KG1 (cell line): ENCODE measurements at regions not wholly inside any gene's neighbourhood (a gene's known extent, or its start where the extent isn't known, plus 50 kb on each side); places are given as distances from the start of the nearest gene placed in this dataset.

ENCODE experiments used
- DNase-seq: peaks from one replicate; lab custom pipeline; 2025; lab: John Stamatoyannopoulos, UW

DNA sequence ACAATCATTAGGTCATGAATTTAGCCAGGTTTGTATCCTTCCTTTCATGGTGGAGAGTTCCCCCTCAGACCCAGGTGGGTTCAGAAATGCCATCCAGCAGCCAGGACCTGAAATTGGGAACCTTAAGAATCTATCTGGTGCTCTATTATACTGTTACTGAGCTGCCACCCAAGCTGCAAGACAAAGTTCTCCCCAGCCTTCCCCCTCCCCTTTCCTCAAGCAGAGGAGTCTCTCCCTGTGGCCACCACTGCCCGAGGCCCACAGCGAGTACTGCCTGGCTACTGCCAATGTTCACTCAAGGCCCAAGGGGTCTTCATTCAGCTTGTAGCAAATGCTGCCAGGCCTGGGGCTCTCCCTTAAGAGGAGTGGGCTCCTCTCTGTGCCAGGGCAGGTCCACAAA lies 133.8 kb downstream of the TMEM38B start:
- no peak for DNase-seq

DNA sequence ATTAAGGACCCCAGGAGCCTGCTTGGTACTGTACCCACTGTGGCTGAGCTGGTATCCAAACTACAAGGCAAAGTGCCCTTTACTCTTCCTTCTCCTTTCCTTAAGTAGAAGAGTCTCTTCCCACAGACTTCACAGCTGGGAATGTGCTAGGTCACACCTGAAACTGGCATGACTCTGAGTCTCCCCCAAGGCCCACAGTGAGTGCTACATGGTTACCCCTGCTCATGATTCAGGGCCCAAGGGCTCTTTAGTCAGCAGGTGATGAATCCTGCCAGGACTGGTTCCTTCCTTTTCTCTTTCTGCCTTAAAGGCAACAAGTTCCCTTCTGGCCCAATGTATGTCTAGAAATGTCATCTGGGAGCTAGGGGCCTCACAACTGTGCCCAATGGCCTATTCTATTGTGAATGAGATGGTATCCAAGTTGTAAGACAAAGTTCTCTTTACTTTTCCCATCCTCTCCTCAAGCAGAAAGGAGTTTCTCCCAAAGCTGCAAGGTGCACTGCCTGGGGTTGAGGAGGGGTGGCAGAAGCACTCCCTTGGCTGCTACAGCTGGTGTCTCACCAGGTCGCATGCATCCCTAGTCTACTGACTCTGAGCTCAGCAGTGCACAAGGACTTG lies 134.4 kb downstream of the TMEM38B start:
- no peak for DNase-seq

DNA sequence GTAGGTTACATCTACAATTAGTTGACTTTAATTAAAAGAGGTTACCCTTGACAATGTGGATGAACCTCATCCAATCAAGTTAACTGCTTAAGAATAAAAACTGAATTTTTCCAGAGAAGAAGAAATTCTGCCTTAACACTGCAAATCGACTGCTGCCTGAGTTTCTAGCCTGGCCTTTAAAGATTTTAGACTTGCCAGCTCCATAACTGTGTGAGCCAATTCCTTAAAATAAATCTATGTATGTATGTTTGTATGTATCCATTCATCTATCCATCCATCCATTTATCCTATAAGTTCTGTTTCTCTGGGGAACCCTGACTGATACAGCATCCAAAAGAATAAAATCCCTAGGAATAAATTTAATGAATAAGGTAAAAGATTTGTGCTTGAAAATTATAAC lies 136.1 kb downstream of the TMEM38B start:
- no peak for DNase-seq

DNA sequence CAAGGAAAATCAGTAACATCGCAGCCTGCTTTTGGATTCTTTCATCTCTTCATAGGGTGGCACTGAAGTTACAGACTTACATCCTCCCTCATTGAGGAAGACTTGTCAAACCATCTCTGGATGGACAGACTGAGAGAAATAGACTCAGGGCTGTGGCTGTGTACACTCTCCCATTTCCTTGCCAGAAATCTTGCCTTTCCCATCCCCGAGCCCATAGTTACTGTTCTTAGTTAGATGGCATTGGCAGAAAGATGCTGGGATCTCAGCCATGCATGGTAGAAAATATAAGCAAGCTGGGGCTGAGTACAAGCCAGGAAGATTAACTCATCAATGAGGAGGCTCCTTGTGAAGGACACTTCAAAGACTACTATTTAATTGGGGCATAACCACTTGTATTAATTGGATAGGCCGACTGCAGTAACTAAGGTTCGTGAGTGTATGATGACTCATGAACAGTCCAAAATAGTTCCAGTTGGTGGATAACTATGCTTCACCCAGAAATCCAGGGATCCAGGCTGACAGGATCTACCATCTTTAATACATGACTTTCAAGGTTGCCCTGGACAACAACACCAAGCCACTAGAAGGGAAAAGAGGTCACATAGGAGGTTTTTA lies 137.9 kb downstream of the TMEM38B start:
- no peak for DNase-seq

DNA sequence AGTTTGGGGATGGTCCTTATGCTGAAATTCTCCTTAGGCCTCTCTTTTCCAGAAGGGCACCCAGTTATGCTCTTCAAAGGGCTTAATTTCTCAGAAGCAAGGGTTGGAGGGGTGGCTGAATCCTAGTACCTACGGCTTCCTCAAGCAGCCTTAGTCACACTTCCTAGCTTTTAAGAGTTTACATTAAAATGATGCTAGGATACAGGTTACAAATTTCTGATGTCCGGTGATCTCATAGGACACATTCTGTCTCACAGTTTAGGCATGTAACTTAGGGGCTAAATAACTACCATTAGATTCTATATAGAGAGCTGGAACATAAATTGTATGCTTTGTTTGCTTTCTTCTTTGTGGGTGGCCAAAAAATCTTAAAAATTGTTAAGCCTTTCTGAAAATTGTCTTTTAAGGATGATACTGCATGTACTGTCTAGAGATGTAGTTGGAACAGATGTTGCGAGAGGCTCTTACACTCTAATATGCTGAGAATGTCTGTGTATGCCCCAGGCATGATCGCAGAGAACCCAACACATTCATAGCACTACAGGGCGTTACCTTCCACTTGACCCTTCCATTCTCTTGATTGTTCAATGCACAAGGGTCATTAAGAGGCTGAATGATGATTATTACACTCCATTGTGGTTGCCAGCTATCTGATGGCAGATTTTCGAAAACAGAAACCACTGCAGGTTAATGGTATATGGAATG lies 139.1 kb downstream of the TMEM38B start:
- DNase-seq = no peak

GRCh38 chr9:105834404-105834803 lies 140.1 kb downstream of the TMEM38B start:
- DNase-seq = no peak

- no peak for DNase-seq
Observed at GRCh38 chr9:105835721-105836120, 141.4 kb downstream of the TMEM38B start.

DNA sequence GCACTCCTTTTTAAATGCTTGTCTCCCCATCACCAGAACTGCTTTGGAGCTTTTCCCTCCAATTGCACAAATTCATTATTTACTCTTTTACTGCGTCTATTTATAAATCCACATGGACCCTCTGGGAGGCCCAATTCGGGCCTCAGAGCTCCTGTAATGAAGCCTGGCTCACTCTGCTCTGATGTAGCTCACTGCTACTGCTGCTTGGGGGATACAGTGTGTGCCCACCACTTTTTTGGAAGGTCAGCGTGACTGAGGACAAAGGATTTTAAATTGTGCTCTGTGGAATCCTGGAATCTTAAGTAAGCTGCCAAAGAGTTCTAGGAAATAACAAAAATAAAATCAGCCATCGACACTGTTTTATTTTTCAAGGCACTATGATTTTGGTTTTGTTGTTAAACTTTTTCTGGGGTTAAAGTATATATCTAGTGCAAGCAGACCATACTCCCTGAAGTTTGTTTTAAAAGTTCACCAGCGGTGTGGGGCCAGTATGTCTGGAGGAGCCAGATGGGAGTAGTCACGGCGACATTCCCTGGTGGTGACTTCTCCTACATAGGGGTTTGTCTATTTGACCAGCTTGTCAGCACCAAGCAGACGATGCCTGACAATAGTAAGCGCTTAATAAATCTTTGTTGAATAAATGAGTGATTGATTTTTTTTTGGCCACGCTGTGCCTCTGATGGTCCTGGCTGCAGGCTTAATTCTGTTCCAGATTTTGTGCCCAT lies 142.8 kb downstream of the TMEM38B start:
- no peak for DNase-seq

- no peak for DNase-seq
Observed at GRCh38 chr9:105841562-105841961, 147.2 kb downstream of the TMEM38B start.

DNA sequence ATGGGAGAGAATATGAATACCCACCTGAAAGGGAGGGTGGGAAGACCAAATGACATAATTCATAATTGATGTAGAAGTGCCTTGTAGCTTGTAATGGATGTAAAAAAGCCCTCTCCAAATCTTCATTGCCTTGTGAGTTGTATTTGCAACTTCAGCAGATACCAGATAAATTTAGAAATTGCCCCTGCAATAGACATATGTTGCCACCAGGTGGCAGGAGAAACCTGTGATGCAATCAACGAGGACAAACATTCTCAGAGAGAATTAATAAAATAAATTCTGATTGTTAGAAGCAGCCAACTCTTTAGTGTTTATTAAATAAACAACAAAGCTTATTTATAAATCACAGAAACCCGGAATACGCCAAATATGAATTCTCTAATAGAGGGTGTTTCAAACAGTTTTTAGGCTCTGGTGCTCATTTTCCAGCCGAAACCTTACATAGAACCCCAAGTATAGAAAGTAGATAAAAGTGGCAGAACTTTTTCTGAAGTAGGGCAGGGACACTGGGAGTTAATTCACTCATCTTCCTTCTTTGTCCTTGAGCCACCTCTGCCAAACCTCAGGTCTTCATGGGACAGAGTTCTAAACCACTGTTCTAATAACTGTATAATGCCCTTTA lies 147.8 kb downstream of the TMEM38B start:
- peak; percentile 11 for DNase-seq

- DNase-seq = no peak
Observed at GRCh38 chr9:105846825-105847224, 152.5 kb downstream of the TMEM38B start.

DNA sequence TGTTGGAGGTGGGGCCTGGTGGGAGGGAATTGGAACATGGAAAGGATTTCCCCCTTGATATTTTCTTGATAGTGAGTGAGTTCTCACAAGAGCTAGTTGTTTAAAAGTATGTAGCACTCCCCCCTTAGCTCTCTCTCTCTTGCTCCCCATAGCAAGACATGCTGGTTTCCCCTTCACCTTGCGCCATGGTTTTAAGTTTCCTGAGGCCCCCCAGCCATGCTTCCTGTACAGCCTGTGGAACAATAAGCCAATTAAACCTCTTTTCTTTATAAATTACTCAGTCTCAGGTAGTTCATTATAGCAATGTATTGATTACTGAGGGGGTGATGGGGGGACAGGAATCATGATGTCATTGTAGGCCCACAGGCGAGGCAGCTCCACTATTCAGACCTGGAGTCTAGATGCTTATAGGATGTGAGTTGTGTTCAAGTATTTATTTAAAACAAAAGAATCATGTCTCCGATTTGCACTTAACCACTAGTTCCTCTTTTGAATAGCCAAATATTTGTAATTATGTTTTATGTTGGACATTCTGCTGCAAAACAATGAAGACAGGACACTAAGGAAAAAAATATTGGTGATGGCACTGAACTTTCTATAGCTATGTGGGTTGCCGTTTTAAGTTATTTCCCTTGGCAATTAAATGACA lies 156.6 kb downstream of the TMEM38B start:
- peak; percentile 48 for DNase-seq

DNA sequence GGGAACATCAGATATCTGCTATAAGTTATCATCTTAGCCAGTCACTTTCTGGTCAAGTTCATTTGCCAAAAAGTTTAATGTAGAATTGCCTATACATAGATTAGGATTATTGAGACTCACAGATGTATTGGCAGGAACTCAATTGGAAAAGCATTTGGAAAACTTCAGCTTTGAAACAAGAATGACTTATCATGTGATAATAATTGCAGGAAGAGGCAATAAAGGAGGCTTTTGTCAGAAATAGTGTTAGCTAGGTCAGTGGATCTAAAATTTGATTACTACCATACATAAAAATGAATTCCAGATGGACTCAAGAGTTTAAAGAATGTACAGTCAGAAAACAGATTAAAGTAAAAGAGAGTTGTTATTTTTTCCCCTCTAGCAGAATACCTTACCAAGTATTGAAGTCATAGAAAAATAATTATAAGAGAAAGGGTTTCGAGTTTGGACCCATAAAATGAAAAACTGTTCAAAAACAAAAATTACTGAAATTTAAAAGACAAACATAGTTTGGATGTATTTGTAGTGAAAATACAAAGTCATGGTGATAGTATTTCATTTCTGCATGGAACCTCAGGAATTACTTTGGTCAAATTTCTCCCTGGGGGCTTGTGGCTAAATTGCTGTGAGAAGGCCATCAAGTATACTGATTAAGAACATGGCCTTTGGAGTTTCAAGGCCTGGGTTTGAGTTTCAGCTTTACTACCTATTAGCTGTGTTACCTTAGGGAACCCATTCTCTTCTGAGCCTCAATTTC lies 159.9 kb downstream of the TMEM38B start:
- no peak for DNase-seq

DNA sequence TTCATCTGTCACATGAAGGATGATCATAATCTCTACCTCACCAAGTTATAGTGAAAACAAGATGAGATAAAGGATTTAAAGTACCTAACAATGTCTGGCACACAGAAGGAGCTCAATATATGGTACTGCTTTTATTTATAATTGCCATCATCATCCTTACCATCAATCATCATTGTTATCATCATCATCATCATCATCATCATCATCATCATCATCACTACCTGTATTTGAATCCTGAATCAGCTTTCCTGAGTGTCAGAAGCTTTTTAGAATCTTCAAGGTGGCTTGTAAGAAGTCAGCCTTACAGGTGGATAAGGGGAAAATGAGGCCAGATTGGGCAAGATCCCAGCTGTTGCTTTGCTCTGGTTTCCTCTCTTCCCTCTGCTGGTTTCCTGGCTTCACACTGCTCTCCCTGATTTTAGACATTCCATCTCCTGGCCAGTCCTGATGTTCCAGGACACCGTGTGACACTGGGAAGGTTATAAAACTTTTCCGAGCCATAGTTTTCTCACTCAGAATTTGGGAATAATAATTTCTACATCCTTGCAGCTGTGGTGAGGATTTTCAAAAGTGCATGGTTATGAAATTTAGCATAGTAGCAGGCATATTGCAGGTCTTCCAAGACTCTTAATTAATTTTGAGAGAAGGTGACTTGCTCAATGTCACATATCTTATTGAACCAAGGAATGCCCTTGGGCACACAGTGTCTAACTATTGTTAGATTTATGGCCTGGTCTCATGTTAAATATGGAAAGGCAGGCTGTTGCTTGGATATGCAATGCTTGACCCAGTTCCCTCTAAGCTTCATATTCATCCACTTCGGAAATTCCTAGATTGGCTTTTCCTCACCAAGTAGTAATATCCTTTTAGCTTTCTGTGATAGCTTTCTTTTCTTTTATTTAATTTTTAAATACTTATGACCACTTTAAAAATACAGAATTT lies 160.7 kb downstream of the TMEM38B start:
- DNase-seq = no peak

GRCh38 chr9:105855987-105856386 lies 161.6 kb downstream of the TMEM38B start:
- DNase-seq = no peak

- DNase-seq = peak; percentile 34
Observed at GRCh38 chr9:105858006-105858690, 163.8 kb downstream of the TMEM38B start.

- DNase-seq = no peak
Observed at GRCh38 chr9:105858877-105859276, 164.5 kb downstream of the TMEM38B start.

- no peak for DNase-seq
Observed at GRCh38 chr9:105859428-105860091, 165.2 kb downstream of the TMEM38B start.

DNA sequence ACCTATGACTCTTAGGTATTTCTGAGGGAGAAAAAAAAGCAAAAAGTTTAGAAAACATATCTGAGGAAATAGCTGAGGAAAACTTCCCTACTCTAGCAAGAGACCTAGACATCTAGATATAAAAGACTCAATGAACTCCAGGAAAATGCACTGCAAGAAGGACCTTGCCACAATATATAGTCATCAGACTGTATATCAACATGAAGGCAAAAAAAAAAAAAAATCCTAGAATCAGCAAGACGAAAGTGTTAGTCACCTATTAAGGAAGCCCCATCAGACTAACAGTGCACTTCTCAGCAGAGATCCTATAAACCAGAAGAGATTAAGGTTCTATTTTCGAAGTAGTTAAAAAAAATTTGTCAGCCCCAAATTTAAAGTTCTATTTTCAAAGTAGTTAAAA lies 166.2 kb downstream of the TMEM38B start:
- DNase-seq = no peak
